HepG2 (cell line): ENCODE measurements at regions not wholly inside any gene's neighbourhood (a gene's known extent, or its start where the extent isn't known, plus 50 kb on each side); places are given as distances from the start of the nearest gene placed in this dataset.

Source experiments
- ATAC-seq: fragments of 200-7000 bp; cut with Tn5 transposase; 3 replicates; pipeline ENCODE4 v1.9.1; 2020; ENCODE audit warnings: mild to moderate bottlenecking, moderate library complexity
- BruUV-seq: library from RNA; stranded (reverse); fragments of 400-500 nt; replicated peaks from 2 replicates; lab custom pipeline; 2021; lab: Mats Ljungman, UMichigan
- CTCF ChIA-PET: fragments of 300-600 bp; formaldehyde crosslinking; extraction: SDS; loops from one replicate; lab custom pipeline; 2021; ENCODE audit warnings: low total read pairs, inconsistent platforms, low intra/inter-chr PET ratio; lab: Yijun Ruan, JAX
- POLR2A ChIA-PET: fragments of 350-600 bp; sonication (Branson Sonifier 250); formaldehyde crosslinking; loops from one replicate; lab custom pipeline; 2020; ENCODE audit warnings: antibody characterized with exemption, inconsistent platforms; lab: Yijun Ruan, JAX
- DNase-seq: peaks from one replicate; pipeline ENCODE4 v3.0.0-alpha.2; 2015; ENCODE audit warnings: low spot score
- FAIRE-seq: peaks from 3 replicates; lab custom pipeline; 2011; peaks lifted over from hg19 to GRCh38; lab: Jason Lieb, UNC
- H2AFZ ChIP-seq: one replicate; pipeline ENCODE4 v1.6.1; 2011; ENCODE audit warnings: low read length, inconsistent platforms
- H3K27ac ChIP-seq: fragments of 300-600 bp; 3 replicates; pipeline ENCODE4 v1.8.0; 2011; ENCODE audit warnings: mixed run types, mild to moderate bottlenecking, mixed read lengths, low read length, inconsistent platforms; ENCODE audit not compliant: insufficient read depth; ENCODE audit errors: extremely low read length
- H3K27me3 ChIP-seq, 2 experiments: fragments of 200-600 bp in 1 of 2; 2 replicates in 1 of 2; 3 replicates in 1 of 2; pipeline versions ENCODE4 v1.6.0 to v1.8.0; 2011; ENCODE audit warnings: low read length in 2 of 2, mild to moderate bottlenecking in 2 of 2, moderate library complexity in 2 of 2, inconsistent platforms in 1 of 2; ENCODE audit not compliant: insufficient read depth in 2 of 2, control insufficient read depth in 1 of 2
- H3K36me3 ChIP-seq, 2 experiments: fragments of 200-600 bp in 1 of 2; replicated peaks in 1 of 2; 2 replicates in 1 of 2; 3 replicates in 1 of 2; pipeline versions ENCODE4 v1.5.1 to v1.8.0; 2011; ENCODE audit warnings: low read length in 2 of 2, inconsistent platforms in 1 of 2; ENCODE audit not compliant: insufficient read depth in 2 of 2, control insufficient read depth in 1 of 2
- H3K4me1 ChIP-seq: 2 replicates; pipeline ENCODE4 v1.5.1; 2012; ENCODE audit warnings: low read length, inconsistent platforms; ENCODE audit not compliant: insufficient read depth
- H3K4me2 ChIP-seq: 2 replicates; pipeline ENCODE4 v1.6.0; 2011; ENCODE audit warnings: low read depth, low read length, inconsistent platforms
- H3K4me3 ChIP-seq, 3 experiments: fragments of 200-600 bp in 1 of 3; sonication (generic), shearing (Covaris generic) in 1 of 3; replicated peaks in 1 of 3; 2 replicates each; pipeline ENCODE4 v1.5.1; 2011 to 2016; ENCODE audit warnings: low read length in 3 of 3, inconsistent platforms in 2 of 3, low read depth in 2 of 3, mild to moderate bottlenecking in 2 of 3, control low read depth in 1 of 3, mixed read lengths in 1 of 3; ENCODE audit not compliant: insufficient read depth in 1 of 3
- H3K79me2 ChIP-seq: one replicate; pipeline ENCODE4 v1.6.1; 2011; ENCODE audit warnings: low read length, inconsistent platforms; ENCODE audit not compliant: insufficient read depth
- H3K9ac ChIP-seq: 2 replicates; pipeline ENCODE4 v1.6.0; 2011; ENCODE audit warnings: mild to moderate bottlenecking, low read depth, low read length, inconsistent platforms; ENCODE audit not compliant: insufficient read depth
- H3K9me3 ChIP-seq: 2 replicates; pipeline ENCODE4 v1.5.1; 2012; ENCODE audit warnings: mild to moderate bottlenecking, low read length
- H4K20me1 ChIP-seq: 2 replicates; pipeline ENCODE4 v1.6.0; 2011; ENCODE audit warnings: inconsistent platforms, mild to moderate bottlenecking, low read length, moderate library complexity; ENCODE audit not compliant: insufficient read depth
- CC2D1A ChIP-seq: sonication (generic); formaldehyde crosslinking; IDR thresholded peaks from 2 replicates; pipeline ENCODE4 v1.8.1; 2023; ENCODE audit warnings: mild to moderate bottlenecking, missing genetic modification reagents
- CREM ChIP-seq, 2 experiments: sonication (generic) in 1 of 2; formaldehyde crosslinking in 1 of 2; IDR thresholded peaks; 2 replicates each; pipeline versions ENCODE4 v1.4.0 to v1.6.1; 2016 to 2020; ENCODE audit warnings: antibody characterized with exemption in 1 of 2, mild to moderate bottlenecking in 1 of 2, missing genetic modification reagents in 1 of 2
- MED8 ChIP-seq: sonication (generic); formaldehyde crosslinking; IDR thresholded peaks from 2 replicates; pipeline ENCODE4 v1.8.1; 2023; ENCODE audit warnings: mild to moderate bottlenecking, missing genetic modification reagents; ENCODE audit not compliant: insufficient replicate concordance
- MYNN ChIP-seq: sonication (generic); formaldehyde crosslinking; IDR thresholded peaks from 2 replicates; pipeline ENCODE4 v1.4.0; 2020; ENCODE audit warnings: mild to moderate bottlenecking, low read depth, missing genetic modification reagents
- MZF1 ChIP-seq: sonication (generic); formaldehyde crosslinking; IDR thresholded peaks from 2 replicates; pipeline ENCODE4 v1.8.1; 2023; ENCODE audit warnings: mild to moderate bottlenecking, missing genetic modification reagents, borderline replicate concordance
- ONECUT2 ChIP-seq: sonication (generic); formaldehyde crosslinking; IDR thresholded peaks from 2 replicates; pipeline ENCODE4 v1.4.0; 2020; ENCODE audit warnings: missing genetic modification reagents
- SOX6 ChIP-seq, 2 experiments: fragments of 450-650 bp in 1 of 2; sonication (generic) in 1 of 2; formaldehyde crosslinking in 1 of 2; IDR thresholded peaks; 2 replicates each; pipeline versions ENCODE4 v1.4.0 to v1.6.1; 2017 to 2020; ENCODE audit warnings: antibody characterized with exemption in 1 of 2, mild to moderate bottlenecking in 1 of 2, missing genetic modification reagents in 1 of 2
- ZBTB2 ChIP-seq: sonication (generic); formaldehyde crosslinking; IDR thresholded peaks from 2 replicates; pipeline ENCODE4 v1.8.0; 2022; ENCODE audit warnings: low read depth, missing genetic modification reagents
- ZFAT ChIP-seq: sonication (generic); formaldehyde crosslinking; conservative IDR thresholded peaks from 2 replicates; pipeline ENCODE4 v1.8.1; 2023; ENCODE audit warnings: missing genetic modification reagents, inconsistent platforms
- ZFP36 ChIP-seq: fragments of 150-350 bp; IDR thresholded peaks from 2 replicates; pipeline ENCODE4 v1.6.1; 2018; ENCODE audit warnings: borderline replicate concordance, low read length, low read depth; ENCODE audit not compliant: partially characterized antibody
- ZKSCAN8 ChIP-seq: IDR thresholded peaks from 2 replicates; pipeline ENCODE4 v1.6.1; 2016; ENCODE audit warnings: borderline replicate concordance, missing genetic modification reagents, missing compliant biosample characterization
- ZNF101 ChIP-seq: sonication (generic); formaldehyde crosslinking; IDR thresholded peaks from 2 replicates; pipeline ENCODE4 v1.4.0; 2020; ENCODE audit warnings: mild to moderate bottlenecking, low read depth, missing genetic modification reagents, borderline replicate concordance
- ZNF143 ChIP-seq: sonication (generic); formaldehyde crosslinking; IDR thresholded peaks from 2 replicates; pipeline ENCODE4 v1.4.0; 2020; ENCODE audit warnings: missing genetic modification reagents
- ZNF256 ChIP-seq: sonication (generic); formaldehyde crosslinking; conservative IDR thresholded peaks from 2 replicates; pipeline ENCODE4 v1.4.0; 2020; ENCODE audit warnings: missing genetic modification reagents
- ZNF382 ChIP-seq: sonication (generic); formaldehyde crosslinking; IDR thresholded peaks from 2 replicates; pipeline ENCODE4 v1.5.0; 2020; ENCODE audit warnings: missing genetic modification reagents, mild to moderate bottlenecking, borderline replicate concordance
- ZNF569 ChIP-seq: sonication (generic); formaldehyde crosslinking; IDR thresholded peaks from 2 replicates; pipeline ENCODE4 v1.5.0; 2020; ENCODE audit warnings: mild to moderate bottlenecking, missing genetic modification reagents, moderate library complexity, borderline replicate concordance
- ZNF674 ChIP-seq: sonication (generic); formaldehyde crosslinking; IDR thresholded peaks from 2 replicates; pipeline ENCODE4 v1.5.0; 2020; ENCODE audit warnings: low read depth, mild to moderate bottlenecking, missing genetic modification reagents
- ZNF782 ChIP-seq: sonication (generic); formaldehyde crosslinking; IDR thresholded peaks from 2 replicates; pipeline ENCODE4 v1.4.0; 2020; ENCODE audit warnings: missing genetic modification reagents, mild to moderate bottlenecking, borderline replicate concordance
- ZSCAN21 ChIP-seq: sonication (generic); formaldehyde crosslinking; IDR thresholded peaks from 2 replicates; pipeline ENCODE4 v1.8.0; 2022; ENCODE audit warnings: mild to moderate bottlenecking, missing genetic modification reagents, moderate library complexity, borderline replicate concordance
- WGBS: methylation state at CpG from one replicate; pipeline ENCODE4 v1.1.6; 2017; ENCODE audit warnings: low lambda C conversion rate; 5-methylcytosine and 5-hydroxymethylcytosine counted together
- in situ Hi-C: cut with HindIII; loops from 2 replicates; pipeline ENCODE4 v1.10.0; 2017; ENCODE audit warnings: low pct_unique_long_range_greater_than_20kb; ENCODE audit not compliant: extremely low pct_ligation_motif_present
- intact Hi-C: fragments of 100-400 bp; cut with micrococcal nuclease; formaldehyde crosslinking; loops from one replicate; pipeline ENCODE4 v1.10.0; 2022; ENCODE audit not compliant: unreplicated experiment

- Histone ChIP-seq H3K9me3 (no peaks in the 10 kb centered on the region), H3K79me2 (no peaks in the 10 kb centered on the region), H3K27me3 (peaks cover 0 to 9% of the 10 kb centered on the region in 2 experiments; a peak in 3 of 5 replicates), H3K4me2 (no peak overlapping the region), H3K4me1 (no peaks in the 10 kb centered on the region), H4K20me1 (no peaks in the 10 kb centered on the region), H2AFZ (no peak overlapping the region), H3K4me3 (no peak overlapping the region), H3K9ac (no peak overlapping the region), H3K27ac (no peak overlapping the region), H3K36me3 (no peaks in the 10 kb centered on the region)
- TF ChIP-seq MYNN = no peak
- no peak for TF ChIP-seq MED8 (CRISPR knock-in tag)
- TF ChIP-seq ZNF382 (CRISPR knock-in tag) = no peak
- no peak for TF ChIP-seq CC2D1A (CRISPR knock-in tag)
- no peak for TF ChIP-seq ZNF101 (CRISPR knock-in tag)
- TF ChIP-seq CREM (IDR thresholded peaks at IDR 0.05) = no peak
- TF ChIP-seq CREM (CRISPR knock-in tag; IDR thresholded peaks at IDR 0.05) = no peak
- no peak for TF ChIP-seq ZNF782 (CRISPR knock-in tag)
- no peak for TF ChIP-seq ZNF143 (CRISPR knock-in tag)
- TF ChIP-seq ZFP36 = no peak
- no peak for TF ChIP-seq ZNF256 (CRISPR knock-in tag)
- TF ChIP-seq ZFAT (CRISPR knock-in tag) = no peak
- TF ChIP-seq ZSCAN21 (CRISPR knock-in tag) = no peak
- no peak for TF ChIP-seq ZKSCAN8 (CRISPR knock-in tag)
- no peak for TF ChIP-seq ZNF674 (CRISPR knock-in tag)
- TF ChIP-seq MZF1 = no peak
- no peak for TF ChIP-seq ONECUT2 (CRISPR knock-in tag)
- TF ChIP-seq SOX6 (IDR thresholded peaks at IDR 0.05) = no peak
- no peak for TF ChIP-seq SOX6 (CRISPR knock-in tag; IDR thresholded peaks at IDR 0.05)
- no peak for TF ChIP-seq ZBTB2 (CRISPR knock-in tag)
- TF ChIP-seq ZNF569 (CRISPR knock-in tag) = no peak
- BruUV-seq = no TSS peak
- ChIA-PET CTCF (no interaction called here), POLR2A (no interaction called here)
- no peak for FAIRE-seq
- intact Hi-C loops (no loop called here), in situ Hi-C loops (no loop called here)
- ATAC-seq = no peak
- 36% methylated on average over 8 of the region's 8 CpGs for WGBS
- DNase-seq = no peak
Measured at GRCh38 chr15:29342201-29342600, 72.6 kb upstream of the NSMCE3 start.
